H1 (cell line): ENCODE measurements at regions not wholly inside any gene's neighbourhood (a gene's known extent, or its start where the extent isn't known, plus 50 kb on each side); places are given as distances from the start of the nearest gene placed in this dataset.

Experiments
- CTCF ChIA-PET: fragments of 300-600 bp; sonication (Branson Sonifier 250); formaldehyde crosslinking; loops from one replicate; lab custom pipeline; 2021; ENCODE audit not compliant: partially characterized antibody; lab: Charles Lee
- POLR2A ChIA-PET: fragments of 300-600 bp; sonication (Branson Sonifier 250); formaldehyde crosslinking; loops from one replicate; lab custom pipeline; 2021; ENCODE audit warnings: inconsistent platforms; ENCODE audit not compliant: partially characterized antibody; lab: Charles Lee
- DNase-seq, 2 experiments: peaks; one replicate each; pipeline versions ENCODE4 v3.0.0 to v3.0.0-alpha.2; 2010 to 2022; ENCODE audit warnings: low spot score in 2 of 2, low read depth in 1 of 2, mixed read lengths in 1 of 2
- FAIRE-seq: peaks from 2 replicates; lab custom pipeline; 2011; peaks lifted over from hg19 to GRCh38; lab: Jason Lieb, UNC
- H2AFZ ChIP-seq: 2 replicates; pipeline ENCODE4 v1.8.1; 2012; ENCODE audit warnings: low read length, inconsistent platforms
- H2AK5ac ChIP-seq: 2 replicates; pipeline ENCODE4 v1.6.1; 2013; ENCODE audit warnings: low read depth, low read length
- H2BK120ac ChIP-seq: replicated peaks from 2 replicates; pipeline ENCODE3; 2013; ENCODE audit warnings: low read depth, low read length, inconsistent platforms
- H2BK12ac ChIP-seq: 2 replicates; pipeline ENCODE4 v1.6.1; 2013; ENCODE audit warnings: low read depth, low read length
- H2BK15ac ChIP-seq: 2 replicates; pipeline ENCODE4 v1.6.1; 2013; ENCODE audit warnings: low read length
- H2BK20ac ChIP-seq: 2 replicates; pipeline ENCODE4 v1.6.1; 2013; ENCODE audit warnings: low read length
- H2BK5ac ChIP-seq: 2 replicates; pipeline ENCODE4 v1.6.1; 2013; ENCODE audit warnings: low read depth, low read length
- H3K14ac ChIP-seq: 2 replicates; pipeline ENCODE4 v1.6.1; 2013; ENCODE audit warnings: inconsistent platforms; ENCODE audit not compliant: insufficient read length
- H3K18ac ChIP-seq: 2 replicates; pipeline ENCODE4 v1.6.1; 2013; ENCODE audit warnings: low read length; ENCODE audit errors: extremely low read depth
- H3K23ac ChIP-seq: 2 replicates; pipeline ENCODE4 v1.6.1; 2013; ENCODE audit warnings: inconsistent platforms; ENCODE audit not compliant: insufficient read length
- H3K23me2 ChIP-seq: 2 replicates; pipeline ENCODE4 v1.6.1; 2013; ENCODE audit warnings: low read depth, low read length
- H3K27ac ChIP-seq: 2 replicates; pipeline ENCODE4 v1.6.1; 2011; ENCODE audit warnings: low read depth, low read length, inconsistent platforms
- H3K27me3 ChIP-seq, 4 experiments: replicated peaks in 1 of 4; 1 replicate in 1 of 4; 2 replicates in 3 of 4; pipeline versions ENCODE4 v1.6.1 to v1.8.1; 2011 to 2013; ENCODE audit warnings: low read length in 3 of 4, mild to moderate bottlenecking in 3 of 4, inconsistent platforms in 2 of 4, mixed read lengths in 2 of 4, moderate library complexity in 1 of 4; ENCODE audit not compliant: control insufficient read depth in 3 of 4, insufficient read depth in 3 of 4; ENCODE audit errors: extremely low read depth in 1 of 4
- H3K36me3 ChIP-seq, 4 experiments: 2 replicates each; pipeline versions ENCODE4 v1.6.1 to v1.8.1; 2011 to 2013; ENCODE audit warnings: mild to moderate bottlenecking in 4 of 4, low read length in 3 of 4, moderate library complexity in 2 of 4, control low read depth in 1 of 4, inconsistent platforms in 1 of 4; ENCODE audit not compliant: insufficient read depth in 4 of 4, control insufficient read depth in 2 of 4
- H3K4ac ChIP-seq: replicated peaks from 2 replicates; pipeline ENCODE3; 2013; ENCODE audit warnings: low read length, low read depth, mixed read lengths, inconsistent platforms; ENCODE audit not compliant: insufficient read length
- H3K4me1 ChIP-seq, 4 experiments: replicated peaks in 1 of 4; 1 replicate in 1 of 4; 2 replicates in 3 of 4; pipeline versions ENCODE4 v1.6.1 to v1.8.1; 2011 to 2013; ENCODE audit warnings: low read length in 3 of 4, inconsistent platforms in 2 of 4, mixed read lengths in 1 of 4; ENCODE audit not compliant: insufficient read depth in 4 of 4, control insufficient read depth in 3 of 4
- H3K4me2 ChIP-seq, 2 experiments: 2 replicates each; pipeline versions ENCODE4 v1.6.1 to v1.8.1; 2011 to 2013; ENCODE audit warnings: low read depth in 2 of 2, low read length in 2 of 2, control low read depth in 1 of 2, inconsistent platforms in 1 of 2, mild to moderate bottlenecking in 1 of 2; ENCODE audit not compliant: insufficient read depth in 1 of 2
- H3K4me3 ChIP-seq, 4 experiments: fragments of 200-600, 300-600 bp in 1 of 4; sonication (generic), shearing (Covaris generic), sonication (Bioruptor Twin) in 1 of 4; 2 replicates each; pipeline versions ENCODE4 v1.5.1 to v1.8.1; 2011 to 2016; ENCODE audit warnings: low read length in 4 of 4, low read depth in 3 of 4, control low read depth in 2 of 4, inconsistent platforms in 2 of 4, mild to moderate bottlenecking in 2 of 4, mixed read lengths in 1 of 4, moderate library complexity in 1 of 4; ENCODE audit not compliant: insufficient read depth in 2 of 4; ENCODE audit errors: extremely low read depth in 1 of 4
- H3K56ac ChIP-seq: replicated peaks from 2 replicates; pipeline ENCODE3; 2013; ENCODE audit warnings: low read depth, mild to moderate bottlenecking, mixed read lengths, low read length, inconsistent platforms; ENCODE audit not compliant: insufficient read length
- H3K79me1 ChIP-seq: 2 replicates; pipeline ENCODE4 v1.6.1; 2013; ENCODE audit warnings: low read depth, low read length, control low read depth
- H3K79me2 ChIP-seq, 2 experiments: 2 replicates each; pipeline versions ENCODE4 v1.6.1 to v1.8.1; 2012 to 2013; ENCODE audit warnings: low read length in 2 of 2, mild to moderate bottlenecking in 2 of 2, inconsistent platforms in 1 of 2; ENCODE audit not compliant: insufficient read depth in 2 of 2, control insufficient read depth in 1 of 2
- H3K9ac ChIP-seq, 4 experiments: replicated peaks in 1 of 4; 1 replicate in 1 of 4; 2 replicates in 3 of 4; pipeline versions ENCODE4 v1.6.1 to v1.8.1; 2011 to 2013; ENCODE audit warnings: low read depth in 3 of 4, low read length in 3 of 4, control low read depth in 2 of 4, mild to moderate bottlenecking in 2 of 4, moderate library complexity in 2 of 4, inconsistent platforms in 1 of 4; ENCODE audit errors: extremely low read depth in 1 of 4
- H3K9me3 ChIP-seq, 2 experiments: 2 replicates each; pipeline versions ENCODE4 v1.6.1 to v1.8.1; 2012 to 2013; ENCODE audit warnings: mild to moderate bottlenecking in 2 of 2, moderate library complexity in 2 of 2, control low read depth in 1 of 2, inconsistent platforms in 1 of 2, low read depth in 1 of 2, low read length in 1 of 2, mixed read lengths in 1 of 2; ENCODE audit not compliant: insufficient read depth in 2 of 2
- H4K20me1 ChIP-seq, 2 experiments: replicated peaks in 1 of 2; 2 replicates each; pipeline versions ENCODE3 to v1.8.1; 2011 to 2013; ENCODE audit warnings: inconsistent platforms in 2 of 2, low read length in 2 of 2, mild to moderate bottlenecking in 1 of 2; ENCODE audit not compliant: insufficient read depth in 2 of 2, control insufficient read depth in 1 of 2
- H4K5ac ChIP-seq: 2 replicates; pipeline ENCODE4 v1.6.1; 2013; ENCODE audit warnings: low read length, low read depth, mixed read lengths, inconsistent platforms; ENCODE audit not compliant: insufficient read length
- H4K8ac ChIP-seq: 2 replicates; pipeline ENCODE4 v1.8.0; 2013; ENCODE audit warnings: mild to moderate bottlenecking, moderate library complexity, low read length, inconsistent platforms; ENCODE audit not compliant: insufficient read depth; ENCODE audit errors: extremely low read depth
- H4K91ac ChIP-seq: replicated peaks from 2 replicates; pipeline ENCODE3; 2013; ENCODE audit warnings: low read length, mixed read lengths, inconsistent platforms; ENCODE audit not compliant: insufficient read length
- CBX5 ChIP-seq: fragments of 300-800, 300-1000 bp; sonication (generic); IDR thresholded peaks from 2 replicates; pipeline ENCODE4 v1.7.1; 2016; ENCODE audit warnings: antibody characterized with exemption, low read length, low read depth
- CHD2 ChIP-seq: IDR thresholded peaks from 2 replicates; pipeline ENCODE4 v1.6.1; 2012; ENCODE audit warnings: low read length, improper control_type of control experiment
- CTCF ChIP-seq, 3 experiments: IDR thresholded peaks; 1 replicate in 2 of 3; 2 replicates in 1 of 3; pipeline versions ENCODE4 v1.5.1 to v1.6.1; 2011; ENCODE audit warnings: low read length in 3 of 3, mild to moderate bottlenecking in 3 of 3, inconsistent platforms in 2 of 3, low read depth in 1 of 3, moderate library complexity in 1 of 3; ENCODE audit not compliant: insufficient read depth in 1 of 3; ENCODE audit errors: control extremely low read depth in 1 of 3
- FOSL1 ChIP-seq: IDR thresholded peaks from 2 replicates; pipeline ENCODE4 v1.6.1; 2011; ENCODE audit warnings: mild to moderate bottlenecking, low read depth, low read length, moderate library complexity; ENCODE audit not compliant: insufficient read depth
- GABPA ChIP-seq: IDR thresholded peaks from 2 replicates; pipeline ENCODE4 v1.6.1; 2011; ENCODE audit warnings: mild to moderate bottlenecking, low read length, moderate library complexity, borderline replicate concordance; ENCODE audit not compliant: insufficient read depth
- JUN ChIP-seq: IDR thresholded peaks from 2 replicates; pipeline ENCODE4 v1.6.1; 2011; ENCODE audit warnings: low read depth, mild to moderate bottlenecking, improper control_type of control experiment, low read length
- KDM1A ChIP-seq: fragments of 200-600, 300-600 bp; sonication (generic); IDR thresholded peaks from 2 replicates; pipeline ENCODE4 v1.7.1; 2016; ENCODE audit warnings: mild to moderate bottlenecking, low read length, borderline replicate concordance
- KDM5A ChIP-seq: fragments of 200-600 bp; IDR thresholded peaks from 2 replicates; pipeline ENCODE4 v1.7.1; 2012; ENCODE audit warnings: mild to moderate bottlenecking, low read length, inconsistent platforms, mixed read lengths
- NRF1 ChIP-seq: IDR thresholded peaks from 2 replicates; pipeline ENCODE4 v1.6.1; 2011; ENCODE audit warnings: mild to moderate bottlenecking, low read depth, low read length, improper control_type of control experiment
- POLR2A ChIP-seq, 2 experiments: IDR thresholded peaks; 1 replicate in 1 of 2; 2 replicates in 1 of 2; pipeline ENCODE4 v1.6.1; 2011; ENCODE audit warnings: low read depth in 2 of 2, low read length in 2 of 2, mild to moderate bottlenecking in 2 of 2; ENCODE audit errors: control extremely low read depth in 1 of 2
- SP1 ChIP-seq: IDR thresholded peaks from 2 replicates; pipeline ENCODE4 v1.6.1; 2011; ENCODE audit warnings: low read depth, low read length
- SP4 ChIP-seq: IDR thresholded peaks from 2 replicates; pipeline ENCODE4 v1.6.1; 2012; ENCODE audit warnings: low read length, inconsistent platforms
- SUZ12 ChIP-seq: fragments of 200-600 bp; sonication (generic); IDR thresholded peaks from 2 replicates; pipeline ENCODE4 v1.6.1; 2012; ENCODE audit warnings: mild to moderate bottlenecking, inconsistent platforms, low read length, moderate library complexity, mixed read lengths
- ZNF274 ChIP-seq: IDR thresholded peaks from 2 replicates; pipeline ENCODE4 v1.7.0; 2012; ENCODE audit warnings: low read length, borderline replicate concordance; ENCODE audit errors: extremely low read depth
- WGBS, 2 experiments: shearing (Covaris generic) in 1 of 2; methylation state at CpG; one replicate each; pipeline versions ENCODE4 v1.1.6 to v1.1.7; 2013 to 2015; ENCODE audit warnings: low lambda C conversion rate in 2 of 2, mixed read lengths in 2 of 2, inconsistent platforms in 1 of 2, low coverage in 1 of 2, missing lambda C conversion rate in 1 of 2; ENCODE audit not compliant: insufficient replicate concordance in 2 of 2, insufficient coverage in 1 of 2, insufficient read length in 1 of 2; ENCODE audit errors: extremely low coverage in 1 of 2, missing lambda C conversion rate in 1 of 2; 5-methylcytosine and 5-hydroxymethylcytosine counted together

- Histone ChIP-seq H3K23ac (no peak overlapping the region), H3K27ac (no peak overlapping the region), H3K36me3 (no peaks in the 10 kb centered on the region), H3K14ac (no peak overlapping the region), H4K8ac (no peak overlapping the region), H4K5ac (no peak overlapping the region), H3K4me3 (no peak overlapping the region), H3K56ac (no peak overlapping the region), H3K27me3 (no peaks in the 10 kb centered on the region), H2BK5ac (no peak overlapping the region), H4K20me1 (no peaks in the 10 kb centered on the region), H3K18ac (no peak overlapping the region), H3K4me2 (no peak overlapping the region), H3K79me2 (no peaks in the 10 kb centered on the region), H2AFZ (no peak overlapping the region), H3K9ac (no peak overlapping the region), H2BK20ac (no peak overlapping the region), H2BK15ac (no peak overlapping the region), H3K9me3 (no peaks in the 10 kb centered on the region), H3K4me1 (peaks cover 0 to 7% (median 0%) of the 10 kb centered on the region in 4 experiments; a peak in 3 of 7 replicates), H3K79me1 (no peaks in the 10 kb centered on the region), H2AK5ac (no peak overlapping the region), H2BK12ac (no peak overlapping the region), H4K91ac (no peak overlapping the region), H3K4ac (no peak overlapping the region), H2BK120ac (no peak overlapping the region), H3K23me2 (no peaks in the 10 kb centered on the region)
- 100% methylated on average over 2 of the region's 2 CpGs; no CpG with 5 or more reads in 1 of the 2 experiments for WGBS, 2 experiments
- no peak for DNase-seq
- ChIA-PET CTCF (no interaction called here), POLR2A (no interaction called here)
- FAIRE-seq = no peak
- TF ChIP-seq SP1 = no peak
- no peak for TF ChIP-seq JUN
- TF ChIP-seq SP4 = no peak
- no peak for TF ChIP-seq ZNF274
- TF ChIP-seq POLR2A (IDR thresholded peaks at IDR 0.05; ENCODE audit: control extremely low read depth in 1 of 2, low read depth in 2 of 2, low read length in 2 of 2) = no peak
- TF ChIP-seq CHD2 = no peak
- no peak for TF ChIP-seq FOSL1
- no peak for TF ChIP-seq KDM1A
- TF ChIP-seq CTCF (IDR thresholded peaks at IDR 0.05; ENCODE audit: control extremely low read depth in 1 of 3, insufficient read depth in 1 of 3, low read depth in 1 of 3, low read length in 3 of 3) = no peak
- no peak for TF ChIP-seq CBX5
- no peak for TF ChIP-seq KDM5A
- TF ChIP-seq SUZ12 = no peak
- no peak for TF ChIP-seq GABPA
- no peak for TF ChIP-seq NRF1
Measured at GRCh38 chr5:129405222-129405621, 54.9 kb upstream of the ADAMTS19 start.
